PFSK-1 (cell line): ENCODE measurements at regions not wholly inside any gene's neighbourhood (a gene's known extent, or its start where the extent isn't known, plus 50 kb on each side); places are given as distances from the start of the nearest gene placed in this dataset.

Source experiments
- FOXP2 ChIP-seq: optimal IDR thresholded peaks from 2 replicates; pipeline ENCODE3; 2011; ENCODE audit warnings: borderline replicate concordance, control low read depth, inconsistent platforms; ENCODE audit not compliant: insufficient read depth; ENCODE audit errors: extremely low read length, extremely low read depth
- POLR2AphosphoS5 ChIP-seq: IDR thresholded peaks from 2 replicates; pipeline ENCODE4 v1.6.1; 2012; ENCODE audit warnings: low read depth, mild to moderate bottlenecking, control low read depth, low read length, moderate library complexity
- REST ChIP-seq, 2 experiments: IDR thresholded peaks; 2 replicates each; pipeline versions ENCODE4 v1.6.1 to v1.8.0; 2011 to 2012; ENCODE audit warnings: low read depth in 2 of 2, low read length in 2 of 2, control low read depth in 1 of 2, inconsistent platforms in 1 of 2, mild to moderate bottlenecking in 1 of 2, moderate library complexity in 1 of 2; ENCODE audit not compliant: insufficient read depth in 1 of 2
- SIN3A ChIP-seq: IDR thresholded peaks from 2 replicates; pipeline ENCODE4 v1.6.1; 2012; ENCODE audit warnings: mild to moderate bottlenecking, low read length, moderate library complexity, borderline replicate concordance; ENCODE audit not compliant: insufficient read depth
- TAF1 ChIP-seq: IDR thresholded peaks from 2 replicates; pipeline ENCODE4 v1.6.1; 2012; ENCODE audit warnings: low read length, control low read depth, borderline replicate concordance; ENCODE audit not compliant: insufficient read depth

- TF ChIP-seq TAF1 = no peak
- TF ChIP-seq REST (IDR thresholded peaks at IDR 0.05; ENCODE audit: insufficient read depth in 1 of 2, low read depth in 2 of 2, low read length in 2 of 2) = no peak
- TF ChIP-seq POLR2AphosphoS5 = no peak
- no peak for TF ChIP-seq FOXP2
- no peak for TF ChIP-seq SIN3A
Observed at GRCh38 chr7:130904031-130904757, 170.2 kb upstream of the KLF14 start.

- TF ChIP-seq SIN3A = no peak
- no peak for TF ChIP-seq TAF1
- TF ChIP-seq POLR2AphosphoS5 = no peak
Observed at GRCh38 chr7:130904792-130905191, 170.8 kb upstream of the KLF14 start.

DNA sequence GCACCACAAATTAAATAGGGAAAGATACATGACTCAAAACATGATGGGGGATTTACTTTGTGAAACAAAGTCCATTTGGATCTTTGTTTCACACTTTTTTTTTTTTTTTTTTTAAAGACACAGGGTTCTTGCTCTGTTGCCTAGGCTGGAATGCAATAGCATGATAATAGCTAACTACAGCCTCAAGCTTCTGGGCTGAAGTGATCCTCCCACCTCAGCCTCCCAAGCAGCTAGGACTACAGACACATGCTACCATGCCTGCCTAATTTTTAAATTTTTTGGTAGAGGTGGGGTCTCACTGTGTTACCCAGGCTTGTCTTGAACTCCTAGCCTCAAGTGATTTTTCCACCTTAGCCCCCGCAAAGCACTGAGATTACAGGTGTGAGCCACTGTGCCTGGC is 172.6 kb upstream of the KLF14 start:
- TF ChIP-seq REST (IDR thresholded peaks at IDR 0.05; ENCODE audit: insufficient read depth in 1 of 2, low read depth in 2 of 2, low read length in 2 of 2) (no peak), SIN3A (no peak), POLR2AphosphoS5 (no peak)

DNA sequence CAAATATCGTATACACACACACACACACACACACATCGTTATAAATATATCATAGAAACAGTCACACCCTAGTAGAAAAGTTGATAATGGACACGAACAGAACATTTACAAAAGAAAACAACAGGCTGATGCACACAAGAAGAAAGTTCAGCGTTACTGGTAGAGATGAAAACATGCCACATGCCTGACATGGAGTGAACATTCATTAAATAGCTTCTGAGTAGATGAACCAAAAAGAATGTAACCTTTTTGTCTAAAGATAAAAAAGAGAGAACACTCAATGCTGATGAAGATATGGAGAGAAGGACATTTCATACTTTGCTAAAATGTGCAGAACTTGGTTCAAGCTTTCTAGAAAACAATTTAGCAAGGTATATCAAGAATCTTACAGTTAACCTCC is 173.4 kb upstream of the KLF14 start:
- TF ChIP-seq POLR2AphosphoS5 (no peak), TAF1 (no peak), FOXP2 (no peak), REST (IDR thresholded peaks at IDR 0.05; ENCODE audit: insufficient read depth in 1 of 2, low read depth in 2 of 2, low read length in 2 of 2) (no peak), SIN3A (no peak)

GRCh38 chr7:130908345-130909160 is 174.5 kb upstream of the KLF14 start:
- TF ChIP-seq SIN3A = no peak

- TF ChIP-seq POLR2AphosphoS5 (0 out of 2 replicates have a peak, but pooled peaks have one; percentile 15), FOXP2 (no peak), TAF1 (no peak), SIN3A (no peak), REST (IDR thresholded peaks at IDR 0.05; ENCODE audit: insufficient read depth in 1 of 2, low read depth in 2 of 2, low read length in 2 of 2) (no peak)
Observed at GRCh38 chr7:130909161-130909836, 175.3 kb upstream of the KLF14 start.
